Mammary epithelial cell (primary cell): ENCODE measurements at regions not wholly inside any gene's neighbourhood (a gene's known extent, or its start where the extent isn't known, plus 50 kb on each side); places are given as distances from the start of the nearest gene placed in this dataset.

Experiments
- EZH2 ChIP-seq: IDR thresholded peaks from 2 replicates; pipeline ENCODE4 v1.6.1; 2012; ENCODE audit warnings: low read length, inconsistent platforms, borderline replicate concordance
- TF ChIP-seq, protein P1 (sequence below), 2 donors: IDR thresholded peaks in 1 of 2; conservative IDR thresholded peaks in 1 of 2; 2 replicates each; pipeline ENCODE4 v1.5.1; 2011 to 2012; ENCODE audit warnings: inconsistent platforms in 2 of 2, low read length in 2 of 2, mild to moderate bottlenecking in 2 of 2, control low read depth in 1 of 2, low read depth in 1 of 2; ENCODE audit not compliant: insufficient read depth in 1 of 2; ENCODE audit errors: extremely low read depth in 1 of 2

DNA sequence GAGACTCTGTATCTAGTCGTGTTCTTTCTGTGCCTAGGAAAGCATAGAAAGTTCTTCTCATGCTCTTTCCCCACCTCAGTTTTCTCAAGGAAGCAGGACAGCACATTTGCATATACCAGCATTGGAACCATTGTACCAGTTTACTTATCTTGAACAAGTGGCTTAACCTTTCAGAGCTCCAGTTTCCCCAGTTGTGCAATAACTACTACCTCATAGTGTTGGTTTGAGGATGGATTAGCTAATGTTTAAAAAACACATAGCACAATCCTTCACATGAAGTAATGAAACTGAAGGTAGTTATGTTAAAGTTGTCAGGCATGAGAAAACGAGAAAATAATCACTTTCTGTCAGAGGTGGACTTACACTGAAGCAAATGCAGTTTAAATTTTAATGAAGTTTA is 92.2 kb upstream of the H2AZ1 start:
- TF ChIP-seq, protein P1, sequence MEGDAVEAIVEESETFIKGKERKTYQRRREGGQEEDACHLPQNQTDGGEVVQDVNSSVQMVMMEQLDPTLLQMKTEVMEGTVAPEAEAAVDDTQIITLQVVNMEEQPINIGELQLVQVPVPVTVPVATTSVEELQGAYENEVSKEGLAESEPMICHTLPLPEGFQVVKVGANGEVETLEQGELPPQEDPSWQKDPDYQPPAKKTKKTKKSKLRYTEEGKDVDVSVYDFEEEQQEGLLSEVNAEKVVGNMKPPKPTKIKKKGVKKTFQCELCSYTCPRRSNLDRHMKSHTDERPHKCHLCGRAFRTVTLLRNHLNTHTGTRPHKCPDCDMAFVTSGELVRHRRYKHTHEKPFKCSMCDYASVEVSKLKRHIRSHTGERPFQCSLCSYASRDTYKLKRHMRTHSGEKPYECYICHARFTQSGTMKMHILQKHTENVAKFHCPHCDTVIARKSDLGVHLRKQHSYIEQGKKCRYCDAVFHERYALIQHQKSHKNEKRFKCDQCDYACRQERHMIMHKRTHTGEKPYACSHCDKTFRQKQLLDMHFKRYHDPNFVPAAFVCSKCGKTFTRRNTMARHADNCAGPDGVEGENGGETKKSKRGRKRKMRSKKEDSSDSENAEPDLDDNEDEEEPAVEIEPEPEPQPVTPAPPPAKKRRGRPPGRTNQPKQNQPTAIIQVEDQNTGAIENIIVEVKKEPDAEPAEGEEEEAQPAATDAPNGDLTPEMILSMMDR (conservative IDR thresholded peaks at IDR 0.05 in 1 of 2, IDR thresholded peaks at IDR 0.05 in 1 of 2; ENCODE audit: extremely low read depth in 1 of 2, insufficient read depth in 1 of 2, low read depth in 1 of 2, low read length in 2 of 2) = no peak
- no peak for TF ChIP-seq EZH2
